HG02938 (cell line): ENCODE measurements at regions not wholly inside any gene's neighbourhood (a gene's known extent, or its start where the extent isn't known, plus 50 kb on each side); places are given as distances from the start of the nearest gene placed in this dataset.

Experiments
- ATAC-seq: cut with Tn5 transposase; IDR thresholded peaks from one replicate; pipeline ENCODE4 v1.9.1; 2021; ENCODE audit warnings: mild to moderate bottlenecking, moderate library complexity; ENCODE audit not compliant: unreplicated experiment

DNA sequence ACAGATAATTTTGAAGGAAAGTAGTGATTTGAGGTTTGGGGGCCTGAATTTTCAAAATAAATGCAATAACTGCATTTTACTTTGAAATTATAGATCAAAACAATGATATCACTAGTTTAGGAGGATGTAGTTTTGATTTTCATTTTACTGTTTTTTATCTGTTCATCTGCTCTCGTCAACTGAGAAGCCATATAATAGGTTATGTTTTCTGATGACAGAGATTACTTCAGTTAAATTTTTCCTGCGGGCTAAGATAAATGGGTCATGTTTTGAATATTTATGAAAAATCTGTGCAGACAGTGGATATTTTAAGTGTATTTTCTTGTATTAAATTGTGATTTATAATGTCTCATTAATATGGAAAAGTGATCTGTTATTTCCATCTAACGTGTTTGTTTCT, 573.4 kb downstream of the CPS1 start:
- no peak for ATAC-seq

- ATAC-seq: no peak
Measured at GRCh38 chr2:211132046-211132445, 575.6 kb downstream of the CPS1 start.

GRCh38 chr2:211132573-211132972, 576.2 kb downstream of the CPS1 start:
- ATAC-seq: no peak

GRCh38 chr2:211133766-211134165, 577.4 kb downstream of the CPS1 start:
- ATAC-seq: no peak

- no peak for ATAC-seq
Measured at GRCh38 chr2:211138551-211138950, 582.2 kb downstream of the CPS1 start.

DNA sequence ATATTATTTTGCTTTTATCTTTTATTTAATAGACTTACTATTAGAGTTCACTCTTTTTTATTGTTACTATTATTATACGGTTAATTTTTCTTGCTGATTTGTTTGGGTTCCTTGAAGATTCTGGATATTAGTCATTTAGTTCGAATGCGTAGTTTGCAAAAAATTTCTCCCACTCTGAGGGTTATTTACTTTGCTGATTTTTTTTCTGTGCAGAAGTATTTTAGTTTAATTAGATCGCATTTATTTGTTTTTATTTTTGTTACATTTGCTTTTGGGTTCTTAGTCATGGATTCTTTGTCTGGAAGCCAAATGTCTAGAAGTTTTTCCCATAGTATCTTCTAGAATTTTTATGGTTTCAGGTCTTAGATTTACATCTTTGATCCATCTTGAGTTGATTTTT, 585.2 kb downstream of the CPS1 start:
- no peak for ATAC-seq

- ATAC-seq: no peak
Measured at GRCh38 chr2:211144078-211144477, 587.7 kb downstream of the CPS1 start.

DNA sequence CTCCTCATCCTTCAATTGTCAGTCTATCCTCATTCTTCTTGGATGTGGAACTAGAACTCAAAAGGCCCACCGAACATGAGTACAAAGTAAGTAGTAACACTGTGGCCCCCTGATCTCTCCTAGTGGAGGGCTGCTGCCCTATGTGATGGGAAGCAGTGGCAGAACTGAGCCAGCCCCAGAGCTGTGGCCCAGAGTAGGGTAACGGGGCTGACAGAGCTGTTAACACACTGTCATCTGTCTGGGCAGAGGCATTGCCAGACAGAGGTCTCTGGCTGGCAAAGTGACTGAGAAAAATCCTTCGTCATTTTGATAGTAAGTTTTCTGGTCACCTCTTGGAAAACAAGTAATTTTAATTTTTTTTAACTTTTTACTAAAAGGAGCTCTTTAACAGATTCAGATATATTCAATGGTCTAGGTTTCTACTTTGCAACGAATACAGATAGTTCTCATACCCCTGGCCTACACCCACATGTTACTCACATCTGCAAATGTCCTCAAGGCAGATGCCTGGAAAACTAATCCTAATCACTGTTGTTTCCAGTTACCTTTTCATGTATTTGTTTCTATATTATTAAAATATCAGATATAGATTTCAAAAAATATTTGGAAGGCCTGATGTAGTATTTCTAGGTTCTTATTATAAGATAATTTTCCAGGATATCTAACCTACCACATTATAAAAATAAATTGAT, 588.7 kb downstream of the CPS1 start:
- ATAC-seq: no peak

DNA sequence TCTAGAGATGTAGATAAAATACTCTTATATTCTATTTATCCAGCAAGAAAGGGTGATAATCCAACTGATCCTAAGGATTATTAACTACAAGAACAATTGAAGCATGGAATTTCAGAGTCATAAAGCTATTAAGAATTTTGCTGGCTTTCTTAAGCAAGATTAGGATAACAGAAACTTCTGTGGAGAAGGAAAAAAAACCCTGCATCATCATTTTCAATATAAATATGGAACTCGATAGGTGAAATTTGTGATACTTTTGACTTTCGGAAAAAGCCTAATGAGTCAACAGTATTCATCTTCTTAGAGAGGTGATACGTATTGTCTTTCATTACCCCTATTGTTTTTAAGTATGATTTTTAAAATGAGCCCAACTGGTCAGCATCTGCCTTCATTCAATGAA, 593.3 kb downstream of the CPS1 start:
- no peak for ATAC-seq

GRCh38 chr2:211157211-211157610, 600.8 kb downstream of the CPS1 start:
- ATAC-seq: no peak

GRCh38 chr2:211157856-211158463, 601.6 kb downstream of the CPS1 start:
- peak; percentile 100 for ATAC-seq

DNA sequence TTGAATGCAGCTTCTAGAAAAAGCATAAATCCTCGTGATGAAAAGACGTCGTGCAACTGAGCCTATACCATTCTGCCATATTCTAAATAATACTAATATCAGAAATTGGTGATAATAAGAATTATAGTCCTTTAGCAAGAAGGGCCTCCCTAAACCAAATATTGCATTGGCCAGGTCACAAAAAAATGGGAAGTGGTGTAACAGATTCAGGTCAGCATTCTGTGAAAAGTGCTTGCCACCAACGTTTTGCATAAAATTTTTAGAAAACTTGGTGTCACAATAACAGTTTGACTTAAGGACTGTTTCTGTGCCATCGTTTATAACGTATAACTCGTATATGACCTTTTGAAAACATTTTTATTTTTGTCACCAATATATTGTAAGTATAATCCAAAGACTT, 603.6 kb downstream of the CPS1 start:
- no peak for ATAC-seq

GRCh38 chr2:211161236-211161635, 604.8 kb downstream of the CPS1 start:
- no peak for ATAC-seq

GRCh38 chr2:211162911-211163310, 606.5 kb downstream of the CPS1 start:
- ATAC-seq: no peak

GRCh38 chr2:211170843-211171242, 614.4 kb downstream of the CPS1 start:
- ATAC-seq: no peak

DNA sequence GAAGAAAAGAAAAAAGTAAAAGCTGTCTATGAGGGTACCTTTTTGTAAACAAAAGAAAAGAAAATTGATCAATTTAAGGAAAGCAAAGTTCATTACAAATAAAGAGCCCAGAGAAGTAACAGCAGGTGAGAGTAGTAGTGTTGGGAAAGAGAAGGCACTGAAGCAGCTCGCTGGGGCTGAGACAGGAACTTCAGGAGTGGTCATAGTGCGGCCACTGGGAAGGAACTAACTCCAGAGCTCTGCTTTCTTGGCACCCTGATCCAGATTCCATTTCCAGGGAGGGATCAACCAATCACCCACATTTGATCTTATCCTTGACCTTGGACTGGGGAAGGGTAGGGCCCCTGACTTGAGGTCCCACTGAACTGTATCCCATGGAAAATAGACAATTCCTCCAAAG, 617.6 kb downstream of the CPS1 start:
- ATAC-seq: no peak

DNA sequence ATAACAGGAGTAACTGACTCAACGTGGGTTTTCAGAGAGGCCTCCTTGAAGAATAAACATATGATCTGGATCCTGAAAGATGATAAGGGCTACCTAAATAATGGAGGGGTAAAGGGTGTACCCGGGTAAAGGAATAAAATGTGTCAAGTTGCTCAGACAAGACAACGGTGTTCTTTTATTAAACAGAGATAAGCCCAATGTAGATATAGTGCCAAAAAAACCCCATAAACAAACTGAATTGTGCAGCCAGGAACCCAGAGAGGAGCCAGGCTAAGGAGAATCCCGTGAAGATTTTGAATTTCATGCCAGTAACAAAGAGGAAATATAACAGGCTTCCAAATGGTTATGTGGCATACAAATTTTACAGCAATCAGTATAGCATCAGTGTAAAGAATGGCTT, 618.2 kb downstream of the CPS1 start:
- ATAC-seq: no peak

GRCh38 chr2:211175956-211176355, 619.6 kb downstream of the CPS1 start:
- ATAC-seq: no peak

DNA sequence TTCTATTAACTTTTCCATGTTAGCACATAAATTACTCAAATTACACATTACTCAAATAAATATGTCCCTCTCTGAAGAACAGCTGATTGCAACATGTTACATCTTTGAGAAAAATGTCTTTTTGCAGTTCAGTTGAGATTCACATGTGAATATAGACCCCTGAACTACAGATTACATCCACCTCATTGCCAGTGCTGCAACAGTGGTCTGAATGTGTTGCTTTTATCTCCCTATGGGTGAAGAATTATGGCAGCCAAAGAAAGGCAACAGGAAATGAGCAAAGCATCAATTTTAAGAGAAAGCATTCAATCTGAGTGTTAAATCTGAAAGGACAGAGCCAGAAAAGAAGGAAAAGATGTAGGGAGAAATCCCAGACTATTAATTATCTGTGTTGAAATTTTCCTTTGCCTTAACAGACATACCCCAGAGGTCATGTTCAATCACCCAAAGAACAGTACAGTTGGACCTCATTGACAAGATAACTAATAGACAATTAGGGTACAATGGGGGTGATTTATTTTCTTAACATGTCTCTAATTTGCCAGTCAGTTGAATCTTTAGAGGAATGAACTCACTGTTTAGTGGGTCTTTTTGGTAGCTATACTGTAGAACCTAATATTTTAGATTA, 620.2 kb downstream of the CPS1 start:
- ATAC-seq: no peak

- no peak for ATAC-seq
Measured at GRCh38 chr2:211181626-211182025, 625.2 kb downstream of the CPS1 start.

GRCh38 chr2:211187602-211188001, 631.2 kb downstream of the CPS1 start:
- ATAC-seq: no peak

- peak; percentile 86 for ATAC-seq
Measured at GRCh38 chr2:211203986-211204385, 647.6 kb downstream of the CPS1 start.
